ENCODE measurements at regions not wholly inside any gene's neighbourhood (a gene's known extent, or its start where the extent isn't known, plus 50 kb on each side); places are given as distances from the start of the nearest gene placed in this dataset.

DNA sequence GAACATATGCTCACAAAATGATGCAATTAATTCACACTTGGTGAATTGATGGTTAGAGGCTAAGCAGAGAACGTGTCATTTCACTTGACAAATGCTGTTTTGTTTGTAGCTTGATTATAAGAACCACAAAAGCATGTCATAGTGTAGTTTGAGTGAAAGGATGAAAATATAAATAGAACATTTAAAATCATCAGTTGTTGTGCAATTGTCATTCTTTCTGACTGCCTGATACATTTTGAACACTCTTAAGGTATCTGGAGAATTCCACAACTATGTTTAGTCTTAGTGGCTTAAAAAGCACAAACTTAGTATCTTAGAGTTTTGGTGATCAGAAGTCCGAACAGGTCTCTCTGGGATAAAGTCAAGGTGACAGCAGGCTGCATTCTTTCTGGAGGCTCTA is 129.4 kb downstream of the BASP1 start:
- no peak for DNase-seq
- peaks cover 18% of the 10 kb centered on the region for H3K4me1 Mint-ChIP-seq
- peaks cover 5% of the 10 kb centered on the region for H3K27me3 Mint-ChIP-seq (ENCODE audit: low read depth, poor library complexity)
- no peak overlapping the region for H3K27ac Mint-ChIP-seq
- no peaks in the 10 kb centered on the region for H3K36me3 Mint-ChIP-seq (ENCODE audit: low read depth)
- H3K4me3 Mint-ChIP-seq, result no peak overlapping the region
- no peaks in the 10 kb centered on the region for H3K9me3 Mint-ChIP-seq
- TF ChIP-seq, protein P1, sequence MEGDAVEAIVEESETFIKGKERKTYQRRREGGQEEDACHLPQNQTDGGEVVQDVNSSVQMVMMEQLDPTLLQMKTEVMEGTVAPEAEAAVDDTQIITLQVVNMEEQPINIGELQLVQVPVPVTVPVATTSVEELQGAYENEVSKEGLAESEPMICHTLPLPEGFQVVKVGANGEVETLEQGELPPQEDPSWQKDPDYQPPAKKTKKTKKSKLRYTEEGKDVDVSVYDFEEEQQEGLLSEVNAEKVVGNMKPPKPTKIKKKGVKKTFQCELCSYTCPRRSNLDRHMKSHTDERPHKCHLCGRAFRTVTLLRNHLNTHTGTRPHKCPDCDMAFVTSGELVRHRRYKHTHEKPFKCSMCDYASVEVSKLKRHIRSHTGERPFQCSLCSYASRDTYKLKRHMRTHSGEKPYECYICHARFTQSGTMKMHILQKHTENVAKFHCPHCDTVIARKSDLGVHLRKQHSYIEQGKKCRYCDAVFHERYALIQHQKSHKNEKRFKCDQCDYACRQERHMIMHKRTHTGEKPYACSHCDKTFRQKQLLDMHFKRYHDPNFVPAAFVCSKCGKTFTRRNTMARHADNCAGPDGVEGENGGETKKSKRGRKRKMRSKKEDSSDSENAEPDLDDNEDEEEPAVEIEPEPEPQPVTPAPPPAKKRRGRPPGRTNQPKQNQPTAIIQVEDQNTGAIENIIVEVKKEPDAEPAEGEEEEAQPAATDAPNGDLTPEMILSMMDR (IDR thresholded peaks at IDR 0.05), result no peak

DNA sequence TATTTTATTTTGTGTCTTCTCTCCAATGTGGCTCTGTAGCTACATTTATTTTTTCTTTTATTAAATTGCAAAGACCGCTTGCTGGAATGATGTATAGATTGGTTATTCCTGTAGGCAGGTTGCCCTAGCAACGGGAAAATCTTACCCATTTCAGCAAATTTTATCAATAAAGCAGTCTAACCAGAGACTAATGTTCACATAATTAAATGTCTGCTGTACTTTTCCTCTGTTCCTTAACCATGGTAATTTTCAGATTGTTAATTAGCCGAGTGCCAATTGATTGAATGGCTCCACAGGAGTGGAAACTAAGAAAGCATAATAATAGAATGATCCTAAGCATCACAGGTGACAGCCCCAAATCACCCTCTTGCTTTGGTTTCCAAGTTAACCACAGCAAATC is 134.8 kb downstream of the BASP1 start:
- Mint-ChIP-seq H3K27ac (no peak overlapping the region), H3K9me3 (peaks cover 8% of the 10 kb centered on the region), H3K36me3 (ENCODE audit: low read depth) (no peaks in the 10 kb centered on the region), H3K27me3 (ENCODE audit: low read depth, poor library complexity) (peaks cover 5% of the 10 kb centered on the region), H3K4me3 (no peak overlapping the region), H3K4me1 (no peaks in the 10 kb centered on the region)
- TF ChIP-seq, protein P1 (IDR thresholded peaks at IDR 0.05), result no peak
- no peak for DNase-seq

DNA sequence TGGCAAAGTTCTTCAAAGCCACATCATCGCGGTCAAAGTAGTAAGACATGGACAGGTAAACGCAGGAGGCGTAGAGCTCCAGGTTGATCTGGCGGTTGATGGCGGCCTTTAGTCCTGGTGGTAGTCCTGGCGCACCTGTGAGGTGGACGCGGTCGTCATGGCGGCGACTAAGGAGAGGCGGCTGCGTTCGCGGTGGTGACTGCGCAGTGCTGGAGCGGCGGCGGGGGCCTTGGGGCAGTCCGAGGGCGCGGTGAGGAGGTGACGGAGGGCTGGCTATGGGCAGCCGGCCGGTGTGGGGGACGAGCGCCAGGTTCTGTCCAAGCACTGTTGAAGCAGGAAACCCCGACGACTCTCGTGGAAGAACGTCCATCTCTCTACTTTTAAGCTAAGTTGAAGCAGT is 136.8 kb downstream of the BASP1 start:
- DNase-seq, result no peak
- TF ChIP-seq, protein P1 (IDR thresholded peaks at IDR 0.05), result no peak
- Mint-ChIP-seq H3K36me3 (ENCODE audit: low read depth) (no peaks in the 10 kb centered on the region), H3K27me3 (ENCODE audit: low read depth, poor library complexity) (peaks cover 5% of the 10 kb centered on the region), H3K4me1 (no peaks in the 10 kb centered on the region), H3K27ac (no peak overlapping the region), H3K9me3 (peaks cover 8% of the 10 kb centered on the region), H3K4me3 (no peak overlapping the region)

DNA sequence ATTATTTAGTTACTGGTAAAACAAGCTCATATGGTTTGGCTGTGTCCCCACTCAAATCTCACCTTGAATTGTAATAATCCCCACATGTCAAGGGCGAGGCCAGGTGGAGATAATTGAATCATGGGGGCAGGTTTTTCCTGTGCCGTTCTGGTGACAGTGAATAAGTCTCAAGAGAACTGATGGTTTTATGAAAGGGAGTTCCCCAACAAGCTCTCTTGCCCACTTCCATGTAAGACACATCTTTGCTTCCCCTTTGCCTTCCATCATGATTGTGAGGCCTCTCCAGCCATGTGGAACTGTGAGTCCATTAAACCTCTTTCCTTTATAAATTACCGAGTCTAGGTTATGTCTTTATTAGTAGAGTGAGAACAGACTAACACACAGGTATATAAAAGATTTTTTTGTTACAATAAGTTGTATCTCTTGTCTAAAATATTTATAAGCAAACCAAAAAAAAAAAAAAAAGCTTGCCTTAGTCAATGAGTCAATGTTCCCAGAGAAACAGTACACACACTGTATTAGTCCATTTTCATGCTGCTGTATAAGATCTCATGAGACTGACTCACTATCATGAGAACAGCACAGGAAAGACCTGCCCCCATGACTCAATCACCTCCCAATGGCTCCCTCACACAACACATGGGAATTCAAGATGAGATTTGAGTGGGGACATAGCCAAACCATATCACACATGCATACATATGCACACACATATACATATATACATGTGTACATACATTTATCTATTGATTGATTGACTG is 138.3 kb downstream of the BASP1 start:
- DNase-seq, result no peak
- Mint-ChIP-seq H3K4me3 (no peak overlapping the region), H3K9me3 (peaks cover 8% of the 10 kb centered on the region), H3K4me1 (no peaks in the 10 kb centered on the region), H3K27ac (no peak overlapping the region), H3K36me3 (ENCODE audit: low read depth) (no peaks in the 10 kb centered on the region), H3K27me3 (ENCODE audit: low read depth, poor library complexity) (peaks cover under 1% of the 10 kb centered on the region)
- TF ChIP-seq, protein P1 (IDR thresholded peaks at IDR 0.05), result no peak

DNA sequence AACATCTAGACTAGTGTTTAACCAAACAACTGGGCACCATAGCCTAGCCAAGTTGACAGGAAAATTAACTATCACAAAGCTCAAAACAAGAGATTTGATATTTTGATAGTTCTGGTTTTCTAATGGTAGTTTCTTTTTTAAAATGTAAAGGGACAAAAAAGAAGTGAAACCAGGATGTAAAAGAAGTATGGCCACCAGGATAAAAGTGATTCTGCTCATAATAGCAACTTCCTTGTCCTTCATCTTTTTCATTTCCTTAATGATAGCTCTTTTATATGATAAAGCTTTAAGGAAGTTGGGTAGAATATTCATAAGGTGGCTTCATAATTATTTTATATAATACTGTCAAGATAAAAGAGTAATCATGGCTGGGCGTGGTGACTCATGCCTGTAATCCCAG is 139.1 kb downstream of the BASP1 start:
- Mint-ChIP-seq H3K36me3 (ENCODE audit: low read depth) (no peaks in the 10 kb centered on the region), H3K27ac (no peak overlapping the region), H3K4me3 (no peak overlapping the region), H3K27me3 (ENCODE audit: low read depth, poor library complexity) (no peaks in the 10 kb centered on the region), H3K4me1 (no peaks in the 10 kb centered on the region), H3K9me3 (peaks cover 8% of the 10 kb centered on the region)
- no peak for DNase-seq
- TF ChIP-seq, protein P1 (IDR thresholded peaks at IDR 0.05), result no peak

DNA sequence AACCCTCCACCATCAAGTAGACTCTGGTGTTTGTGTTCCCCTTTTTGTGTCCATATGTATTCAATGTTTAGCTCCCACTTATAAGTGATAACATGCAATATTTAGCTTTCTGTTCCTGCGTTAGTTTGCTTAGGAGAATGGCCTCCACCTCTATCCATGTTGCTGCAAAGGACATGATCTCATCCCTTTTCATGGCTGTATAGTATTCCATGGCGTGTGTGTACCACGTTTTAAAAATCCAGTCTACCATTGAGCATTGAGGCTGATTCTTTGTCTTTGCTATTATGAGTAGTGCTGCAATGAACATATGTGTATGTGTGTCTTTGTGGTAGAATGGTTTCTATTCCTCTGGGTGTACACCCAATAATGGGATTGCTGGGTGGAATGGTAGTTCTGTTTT is 140.1 kb downstream of the BASP1 start:
- Mint-ChIP-seq H3K27ac (no peak overlapping the region), H3K27me3 (ENCODE audit: low read depth, poor library complexity) (no peaks in the 10 kb centered on the region), H3K4me1 (no peaks in the 10 kb centered on the region), H3K36me3 (ENCODE audit: low read depth) (no peaks in the 10 kb centered on the region), H3K9me3 (peaks cover 8% of the 10 kb centered on the region), H3K4me3 (no peak overlapping the region)
- no peak for DNase-seq
- TF ChIP-seq, protein P1 (IDR thresholded peaks at IDR 0.05), result no peak
